OCI-LY3 (cell line): ENCODE measurements at regions not wholly inside any gene's neighbourhood (a gene's known extent, or its start where the extent isn't known, plus 50 kb on each side); places are given as distances from the start of the nearest gene placed in this dataset.

ENCODE experiments used
- H2AFZ ChIP-seq: fragments of 200-600, 300-600 bp; shearing (Covaris generic); 2 replicates; pipeline ENCODE4 v1.6.0; 2014; ENCODE audit warnings: antibody characterized with exemption, low read depth, low read length
- H3K27ac ChIP-seq: fragments of 200-600, 300-600 bp; sonication (generic); 2 replicates; pipeline ENCODE4 v1.5.1; 2014; ENCODE audit warnings: mild to moderate bottlenecking, low read length, moderate library complexity, mixed read lengths
- H3K27me3 ChIP-seq: fragments of 200-600, 300-600 bp; sonication (generic); 2 replicates; pipeline ENCODE4 v1.6.1; 2014; ENCODE audit warnings: low read depth, low read length, mixed read lengths
- H3K36me3 ChIP-seq: fragments of 200-600, 300-600 bp; sonication (generic); replicated peaks from 2 replicates; pipeline ENCODE3; 2014; ENCODE audit warnings: low read depth, low read length, mixed read lengths
- H3K4me1 ChIP-seq: fragments of 300-600, 200-600 bp; sonication (generic); 2 replicates; pipeline ENCODE4 v1.6.1; 2014; ENCODE audit warnings: low read length, mixed read lengths
- H3K4me2 ChIP-seq: fragments of 200-600, 300-600 bp; sonication (generic); 2 replicates; pipeline ENCODE4 v1.6.1; 2014; ENCODE audit warnings: low read length, mixed read lengths
- H3K4me3 ChIP-seq: fragments of 300-600, 200-600 bp; sonication (generic); 2 replicates; pipeline ENCODE4 v1.5.1; 2014; ENCODE audit warnings: antibody characterized with exemption, mild to moderate bottlenecking, low read length, moderate library complexity
- H3K79me2 ChIP-seq: fragments of 300-600, 200-600 bp; shearing (Covaris generic); 2 replicates; pipeline ENCODE4 v1.6.1; 2014; ENCODE audit warnings: mild to moderate bottlenecking, low read length, mixed read lengths
- H3K9ac ChIP-seq: fragments of 300-600, 200-600 bp; shearing (Covaris generic); 2 replicates; pipeline ENCODE4 v1.6.0; 2014; ENCODE audit warnings: mild to moderate bottlenecking, low read length, moderate library complexity
- H3K9me3 ChIP-seq: fragments of 200-600, 300-600 bp; shearing (Covaris generic); 2 replicates; pipeline ENCODE4 v1.6.1; 2014; ENCODE audit warnings: low read length, mixed read lengths; ENCODE audit not compliant: insufficient read depth
- H4K20me1 ChIP-seq: fragments of 200-600, 300-600 bp; sonication (generic); 2 replicates; pipeline ENCODE4 v1.6.1; 2016; ENCODE audit warnings: low read length, mixed read lengths; ENCODE audit not compliant: insufficient read depth
- CTCF ChIP-seq: fragments of 200-600, 300-600 bp; sonication (generic); IDR thresholded peaks from 2 replicates; pipeline ENCODE4 v1.5.1; 2014; ENCODE audit warnings: antibody characterized with exemption, low read length, low read depth
- EZH2phosphoT487 ChIP-seq: fragments of 200-600 bp; shearing (Covaris generic); IDR thresholded peaks from 2 replicates; pipeline ENCODE4 v1.6.1; 2018; ENCODE audit warnings: antibody characterized with exemption, mixed run types, low read depth

DNA sequence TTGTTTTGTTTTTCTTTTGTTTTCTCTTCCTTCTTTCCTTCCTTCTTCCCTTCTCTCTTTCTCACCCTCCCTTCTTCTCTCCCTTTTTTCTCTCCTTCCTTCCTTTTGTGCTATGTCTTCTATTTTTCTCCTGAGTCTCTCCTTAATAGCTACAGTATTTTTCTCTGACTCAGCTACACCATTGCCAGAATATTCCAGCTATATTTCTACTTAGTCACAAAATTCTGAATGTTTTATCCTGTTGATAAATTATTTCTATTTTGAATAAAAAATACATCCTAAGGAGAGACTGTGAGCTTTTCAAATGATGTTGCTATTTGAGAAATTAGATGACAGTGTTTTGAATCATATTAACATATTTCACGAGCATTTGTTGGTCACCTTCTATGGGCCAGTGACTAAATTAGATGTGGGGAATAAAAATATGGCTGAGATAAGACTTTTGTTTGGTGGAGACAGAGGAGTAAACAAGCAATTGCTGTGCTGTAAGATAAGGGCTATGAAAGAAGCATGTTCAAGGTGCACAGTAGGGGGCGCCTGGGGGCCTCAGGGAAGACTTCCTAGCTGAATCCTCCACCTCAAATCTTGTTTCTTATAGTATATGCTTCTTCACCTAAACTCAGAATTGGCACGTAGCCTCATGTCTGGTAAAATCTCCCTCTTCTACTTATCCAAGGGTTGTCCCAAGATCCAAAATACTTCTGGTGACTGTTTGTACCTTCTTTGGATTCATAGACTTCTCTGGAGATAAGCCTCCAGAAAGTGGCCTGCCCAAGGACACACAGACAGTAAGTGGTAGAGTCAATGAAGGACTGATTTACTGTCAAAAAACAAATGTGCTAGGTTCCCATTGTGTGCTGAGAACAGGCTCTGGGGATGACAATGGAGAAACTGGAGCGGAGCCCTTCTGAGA lies 115.5 kb upstream of the CREB5 start:
- Histone ChIP-seq H4K20me1 (no peaks in the 10 kb centered on the region), H2AFZ (no peak overlapping the region), H3K9ac (no peak overlapping the region), H3K27ac (no peak overlapping the region), H3K27me3 (peaks cover 47% of the 10 kb centered on the region), H3K36me3 (no peaks in the 10 kb centered on the region), H3K4me3 (no peak overlapping the region), H3K79me2 (no peaks in the 10 kb centered on the region), H3K9me3 (no peaks in the 10 kb centered on the region), H3K4me2 (peak overlapping the region; percentile 30), H3K4me1 (peaks cover 44% of the 10 kb centered on the region)
- TF ChIP-seq CTCF (peak; percentile 69), EZH2phosphoT487 (no peak)

- Histone ChIP-seq H3K36me3 (no peaks in the 10 kb centered on the region), H4K20me1 (no peaks in the 10 kb centered on the region), H3K4me1 (peaks cover 33% of the 10 kb centered on the region), H3K27me3 (peaks cover 45% of the 10 kb centered on the region), H3K9me3 (no peaks in the 10 kb centered on the region), H3K79me2 (no peaks in the 10 kb centered on the region), H3K4me2 (peak overlapping the region; percentile 72), H3K27ac (peak overlapping the region; percentile 54), H3K4me3 (peak overlapping the region; percentile 38), H2AFZ (no peak overlapping the region), H3K9ac (0 out of 2 replicates have a peak overlapping the region, but pooled peaks have one; percentile 17)
- TF ChIP-seq CTCF, result no peak
- no peak for TF ChIP-seq EZH2phosphoT487
These were observed 114.4 kb upstream of the CREB5 start for GRCh38 chr7:28297801-28298459.

DNA sequence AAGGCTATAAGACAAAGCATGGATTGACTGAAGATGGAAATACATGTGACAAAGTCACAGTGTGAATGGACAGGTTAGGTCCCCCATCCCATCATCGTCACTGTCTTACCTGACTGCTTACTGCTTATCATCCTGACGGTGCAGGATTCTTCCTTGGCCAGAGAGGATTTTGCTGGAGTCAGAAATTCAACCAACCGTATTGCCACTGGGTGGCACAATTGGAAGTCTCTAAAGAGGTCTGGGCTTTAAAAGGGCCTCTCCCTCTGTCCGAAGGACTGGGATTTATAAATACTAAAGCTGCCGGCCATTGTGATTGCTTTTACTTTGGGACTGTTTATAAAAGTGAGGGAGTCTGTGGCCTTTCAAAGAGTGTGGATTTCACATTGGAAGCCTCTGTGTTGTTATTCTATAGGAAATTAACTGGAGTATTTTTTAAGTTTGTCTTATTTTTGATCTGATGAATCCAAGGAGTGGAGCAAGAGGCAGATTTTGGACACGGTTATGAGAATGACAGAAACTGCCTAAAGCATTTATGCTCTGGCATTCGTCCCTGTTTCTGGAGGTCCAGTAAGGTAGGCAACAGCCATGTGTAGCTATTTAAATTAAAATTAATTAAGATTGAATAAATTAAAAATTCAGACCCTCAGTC lies 113.3 kb upstream of the CREB5 start:
- Histone ChIP-seq H3K79me2 (no peaks in the 10 kb centered on the region), H3K4me3 (peak overlapping the region; percentile 38), H2AFZ (no peak overlapping the region), H3K27ac (no peak overlapping the region), H4K20me1 (no peaks in the 10 kb centered on the region), H3K9ac (peak overlapping the region; percentile 17; the same call in 1 of the 2 replicates), H3K9me3 (no peaks in the 10 kb centered on the region), H3K4me1 (peaks cover 26% of the 10 kb centered on the region), H3K36me3 (no peaks in the 10 kb centered on the region), H3K4me2 (peak overlapping the region; percentile 72), H3K27me3 (peaks cover 38% of the 10 kb centered on the region)
- TF ChIP-seq EZH2phosphoT487 (no peak), CTCF (peak; percentile 67)

- H3K27me3 ChIP-seq, result peaks cover 37% of the 10 kb centered on the region
- H3K4me2 ChIP-seq, result no peak overlapping the region
- no peaks in the 10 kb centered on the region for H3K36me3 ChIP-seq
- TF ChIP-seq EZH2phosphoT487, result no peak
- no peak for TF ChIP-seq CTCF
- no peaks in the 10 kb centered on the region for H3K9me3 ChIP-seq
- no peaks in the 10 kb centered on the region for H4K20me1 ChIP-seq
- no peak overlapping the region for H3K9ac ChIP-seq
- no peak overlapping the region for H3K27ac ChIP-seq
- H3K4me3 ChIP-seq, result no peak overlapping the region
- no peak overlapping the region for H2AFZ ChIP-seq
- peaks cover 26% of the 10 kb centered on the region for H3K4me1 ChIP-seq
- no peaks in the 10 kb centered on the region for H3K79me2 ChIP-seq
These were observed 112.8 kb upstream of the CREB5 start for GRCh38 chr7:28299556-28299955.
